Glomerular visceral epithelial cell (primary cell): ENCODE measurements at regions not wholly inside any gene's neighbourhood (a gene's known extent, or its start where the extent isn't known, plus 50 kb on each side); places are given as distances from the start of the nearest gene placed in this dataset.
"Not testable (repeated sequence)": the region's sequence is repeated elsewhere in the genome, so short reads cannot be mapped to it uniquely, and the experiment has no call there.

ENCODE experiments used
- DNase-seq: peaks from one replicate; pipeline ENCODE4 v3.0.0-alpha.2; 2016; ENCODE audit errors: extremely low spot score

GRCh38 chr17:59494757-59495368, 70.5 kb upstream of the DHX40 start:
- no peak for DNase-seq

GRCh38 chr17:59496178-59496577, 69.2 kb upstream of the DHX40 start:
- no peak for DNase-seq

DNA sequence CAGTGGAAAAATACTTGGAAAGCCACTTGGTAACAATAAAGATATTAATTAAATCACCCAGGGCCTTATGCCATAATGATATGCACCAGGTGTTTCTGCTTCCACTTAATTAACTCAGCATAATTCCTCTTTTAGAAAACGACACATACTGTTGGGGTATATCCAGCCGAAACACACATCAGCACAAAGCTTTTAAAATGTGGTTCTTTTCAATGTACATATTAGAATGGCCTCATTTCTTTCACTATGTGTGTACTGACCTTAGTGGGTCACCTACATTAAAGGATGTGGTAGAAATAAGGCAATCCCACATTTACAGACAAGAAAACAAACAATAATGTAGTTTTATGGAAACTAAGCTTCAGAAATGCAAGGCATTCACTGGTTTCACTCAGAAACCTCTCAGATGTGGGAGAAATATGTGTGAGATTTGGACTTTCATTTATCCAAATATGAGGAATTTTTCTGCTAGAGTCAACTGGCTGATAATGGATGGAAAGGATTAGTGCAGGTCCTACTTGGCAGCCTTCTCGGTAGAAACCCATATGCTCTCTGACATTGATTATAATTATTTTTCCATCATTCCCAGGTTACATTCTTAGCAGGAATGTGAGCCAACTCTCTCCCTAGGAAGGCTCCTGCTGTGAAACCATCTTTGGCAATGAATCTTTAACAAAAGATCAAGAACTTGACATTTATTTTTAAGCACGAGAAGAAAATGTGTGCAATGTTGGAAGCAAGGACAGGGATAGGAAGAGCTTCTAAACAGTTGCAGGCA, 66.7 kb upstream of the DHX40 start:
- DNase-seq = no peak

GRCh38 chr17:59500086-59500655, 65.2 kb upstream of the DHX40 start:
- DNase-seq = not testable (repeated sequence)

DNA sequence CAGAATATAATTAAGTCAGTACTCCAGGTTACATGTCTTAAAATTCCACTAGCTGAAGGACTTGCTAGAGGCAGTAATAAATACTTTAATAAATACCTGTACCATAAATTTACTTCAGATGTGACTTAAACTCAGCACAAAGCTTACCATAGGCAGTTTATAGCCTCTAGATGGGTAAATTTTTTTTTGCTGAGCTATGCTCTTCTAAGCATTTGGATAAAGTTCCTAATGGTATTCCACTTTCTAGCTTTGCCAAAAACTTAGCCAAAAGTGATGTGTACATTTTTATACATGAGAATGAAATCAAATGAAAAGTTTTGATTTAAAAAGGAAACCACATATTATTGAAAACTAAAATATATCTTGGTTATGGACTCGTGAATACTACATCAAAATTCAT, 63.7 kb upstream of the DHX40 start:
- no peak for DNase-seq

DNA sequence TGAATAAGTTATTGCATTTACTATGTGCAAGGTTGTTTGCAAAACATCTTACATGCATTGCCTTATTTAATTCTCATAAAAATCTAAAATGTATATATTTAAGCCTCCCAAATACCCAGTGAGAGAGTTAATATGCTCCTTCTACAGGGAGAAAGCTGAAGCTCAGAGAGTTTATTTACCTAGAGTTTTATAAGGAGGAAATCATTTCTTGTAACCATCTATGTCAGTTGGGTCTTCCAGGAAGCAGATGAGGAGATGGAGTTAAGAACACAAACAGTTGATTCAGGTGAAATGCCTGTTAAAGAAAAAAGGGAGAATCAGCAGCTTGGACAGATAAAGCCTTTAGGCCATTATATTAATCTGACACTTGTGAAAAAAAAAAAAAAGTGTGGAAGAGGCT, 62.6 kb upstream of the DHX40 start:
- DNase-seq = no peak

DNA sequence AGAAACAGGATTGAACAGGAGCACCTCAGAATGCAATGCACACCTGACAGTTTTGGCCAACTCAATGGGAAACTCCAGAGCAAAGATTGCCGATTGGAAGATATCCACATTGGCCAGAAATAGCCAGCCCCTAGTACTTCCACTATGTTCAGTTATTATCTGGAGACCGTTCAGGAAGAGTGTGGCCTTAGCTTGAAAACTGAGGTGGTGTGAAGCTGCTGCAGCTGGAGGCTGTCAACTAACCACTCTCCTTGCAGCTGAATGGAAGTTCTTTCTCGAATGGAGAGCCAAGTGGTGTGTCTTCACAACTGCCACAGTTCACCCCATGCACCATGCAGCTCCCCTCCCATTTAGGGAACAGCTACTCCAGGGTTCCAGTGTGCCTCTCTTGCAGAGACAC, 61.9 kb upstream of the DHX40 start:
- DNase-seq = no peak

DNA sequence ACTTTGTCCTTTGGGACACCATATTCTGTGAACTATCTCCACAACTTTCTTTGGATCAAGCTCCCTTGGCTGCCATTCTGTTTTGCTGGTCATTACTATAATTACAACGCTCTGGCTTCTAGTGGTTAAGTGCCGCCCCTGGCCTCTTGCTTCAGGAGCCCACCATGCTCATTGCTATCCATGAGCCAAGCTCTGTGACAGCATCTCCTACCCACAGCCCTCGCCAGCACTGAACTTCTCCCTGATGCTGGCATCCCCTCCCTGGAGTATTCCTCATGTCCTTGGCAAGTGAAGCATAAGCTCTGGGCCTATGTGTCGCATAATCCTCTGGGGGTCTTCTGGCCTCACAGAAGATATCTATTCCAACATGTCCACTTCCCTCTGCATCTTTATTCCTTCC, 60.6 kb upstream of the DHX40 start:
- DNase-seq = no peak

DNA sequence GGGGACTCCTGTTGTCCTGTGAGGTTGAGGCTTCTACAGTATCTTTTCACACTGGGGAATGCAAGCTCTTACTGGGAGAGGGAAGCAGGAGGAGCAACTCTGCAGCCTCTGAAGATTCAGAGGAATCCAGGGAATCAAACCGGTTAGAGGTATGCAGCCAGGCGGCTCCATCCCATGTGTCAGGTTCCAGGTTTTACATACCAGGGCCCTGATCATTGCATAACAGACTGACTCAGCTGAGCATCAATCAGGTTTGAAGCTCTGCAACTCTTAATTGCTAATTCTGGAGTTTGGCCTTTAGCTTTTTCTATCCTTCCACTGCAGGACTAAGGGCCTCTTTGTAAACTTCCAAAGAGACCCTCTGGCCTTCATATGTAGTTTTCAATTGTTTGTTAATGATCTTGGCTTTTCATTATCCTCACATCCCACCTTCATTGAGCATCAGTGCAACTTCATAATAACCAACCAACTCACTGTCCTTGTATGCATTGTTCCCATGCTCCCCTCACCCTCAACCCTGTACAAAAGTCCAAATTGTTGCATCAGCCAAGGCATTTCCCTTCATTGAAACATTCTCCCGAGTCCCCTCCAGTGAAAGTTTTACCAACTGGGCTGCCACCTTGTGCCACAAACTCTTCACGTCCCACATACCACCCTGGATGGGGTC, 59.7 kb upstream of the DHX40 start:
- peak; percentile 12 for DNase-seq

- DNase-seq = peak; percentile 15
Measured at GRCh38 chr17:59506894-59507726, 58.3 kb upstream of the DHX40 start.

GRCh38 chr17:59508999-59509625, 56.3 kb upstream of the DHX40 start:
- DNase-seq = no peak

GRCh38 chr17:59510611-59511010, 54.8 kb upstream of the DHX40 start:
- no peak for DNase-seq

DNA sequence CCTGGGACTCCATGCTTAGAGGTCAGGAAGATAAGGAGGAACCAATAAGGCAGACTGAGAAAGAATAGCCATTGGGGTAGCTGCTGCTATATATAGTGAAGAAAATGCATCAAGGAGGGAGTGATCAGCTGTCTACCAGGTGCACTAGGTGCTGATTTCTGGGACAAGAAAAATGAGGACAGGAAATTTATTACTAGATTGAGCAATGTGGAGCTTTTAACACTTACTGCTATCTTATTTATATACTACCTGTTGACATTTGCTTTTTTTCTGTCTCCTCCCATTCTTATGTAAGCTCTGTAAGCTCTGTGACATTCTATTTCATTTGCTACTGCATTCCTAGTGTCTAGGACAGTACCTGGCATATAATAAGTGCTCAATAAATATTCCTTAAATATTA, 53.7 kb upstream of the DHX40 start:
- DNase-seq = no peak

GRCh38 chr17:59512844-59513385, 52.5 kb upstream of the DHX40 start:
- no peak for DNase-seq

DNA sequence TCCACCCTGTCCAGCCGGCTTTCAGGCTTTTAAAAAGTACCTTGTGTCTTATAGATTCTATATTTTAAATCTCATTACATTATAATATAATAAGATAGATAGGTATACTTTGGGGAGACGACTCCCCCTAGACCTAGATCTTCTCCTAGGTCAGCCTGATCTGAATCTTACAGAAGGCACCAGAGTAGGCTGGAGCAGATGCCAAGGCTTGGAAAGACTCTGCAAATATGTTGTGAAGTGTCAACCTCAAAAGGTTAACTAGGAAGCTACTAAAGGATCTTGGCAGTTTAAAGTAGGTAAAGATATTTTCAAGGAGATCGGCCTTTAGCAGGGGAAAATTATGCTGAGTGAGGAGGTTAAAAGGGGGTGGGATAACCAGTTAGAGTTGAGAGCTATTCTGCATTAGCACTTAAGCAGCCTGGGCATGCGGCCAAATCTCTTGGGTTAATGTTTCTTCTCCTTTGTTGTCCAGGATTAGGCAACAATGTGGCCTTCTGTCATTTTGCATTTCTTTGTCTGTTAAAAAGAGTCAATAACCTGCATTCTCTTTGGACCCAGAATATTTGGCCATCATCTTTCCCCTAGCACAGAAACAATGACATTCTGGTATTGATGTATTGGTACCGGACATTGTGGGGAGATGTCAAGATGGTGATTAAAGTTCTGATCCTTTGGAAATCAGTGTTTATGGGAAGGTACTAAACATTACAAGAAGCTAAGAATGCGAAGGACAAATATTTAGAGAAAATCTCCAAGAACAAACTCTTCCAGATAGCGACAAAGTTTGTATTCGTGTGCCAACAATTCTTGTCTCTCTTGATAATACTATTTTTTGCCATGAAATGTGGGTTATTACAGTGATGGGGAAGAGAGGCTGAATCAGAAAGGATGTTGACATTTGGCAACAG, 51.2 kb upstream of the DHX40 start:
- peak; percentile 86 for DNase-seq
